Panc1 (cell line): ENCODE measurements at regions not wholly inside any gene's neighbourhood (a gene's known extent, or its start where the extent isn't known, plus 50 kb on each side); places are given as distances from the start of the nearest gene placed in this dataset.

Source experiments
- ATAC-seq: fragments of 200-7000 bp; cut with Tn5 transposase; 2 replicates; pipeline ENCODE4 v1.9.1; 2020; ENCODE audit warnings: mild to moderate bottlenecking, moderate library complexity
- BruUV-seq: library from RNA; stranded (reverse); fragments of 400-500 nt; replicated peaks from 2 replicates; lab custom pipeline; 2021; lab: Mats Ljungman, UMichigan
- CTCF ChIA-PET: fragments of 300-600 bp; sonication (Branson Sonifier 250); formaldehyde crosslinking; loops from one replicate; lab custom pipeline; 2022; ENCODE audit warnings: antibody characterized with exemption; lab: Charles Lee
- POLR2A ChIA-PET: fragments of 300-600 bp; sonication (Branson Sonifier 250); formaldehyde crosslinking; loops from one replicate; lab custom pipeline; 2022; ENCODE audit warnings: antibody characterized with exemption; lab: Charles Lee
- DNase-seq: peaks from one replicate; pipeline ENCODE4 v3.0.0-alpha.2; 2010; ENCODE audit warnings: low read depth, low spot score
- H3K27ac ChIP-seq: 2 replicates; pipeline ENCODE4 v1.5.1; 2011; ENCODE audit warnings: mild to moderate bottlenecking, low read length, inconsistent platforms
- H3K27me3 ChIP-seq: fragments of 200-500 bp; sonication (Bioruptor generic); 2 replicates; pipeline ENCODE4 v1.6.0; 2014; ENCODE audit warnings: low read length, inconsistent platforms; ENCODE audit not compliant: control insufficient read depth, insufficient read depth
- H3K36me3 ChIP-seq: fragments of 200-500 bp; sonication (Bioruptor generic); 2 replicates; pipeline ENCODE4 v1.5.1; 2014; ENCODE audit warnings: inconsistent platforms, mild to moderate bottlenecking, low read length, moderate library complexity; ENCODE audit not compliant: control insufficient read depth, insufficient read depth
- H3K4me1 ChIP-seq: 2 replicates; pipeline ENCODE4 v1.5.1; 2011; ENCODE audit warnings: inconsistent platforms, mild to moderate bottlenecking, low read length, moderate library complexity; ENCODE audit not compliant: control insufficient read depth, insufficient read depth
- H3K4me3 ChIP-seq, 2 experiments: 2 replicates each; pipeline ENCODE4 v1.5.1; 2011 to 2012; ENCODE audit warnings: low read depth in 2 of 2, low read length in 2 of 2, mild to moderate bottlenecking in 2 of 2, inconsistent platforms in 1 of 2, moderate library complexity in 1 of 2
- H3K9me3 ChIP-seq: fragments of 200-500 bp; sonication (Bioruptor generic); 2 replicates; pipeline ENCODE4 v1.5.1; 2014; ENCODE audit warnings: low read depth, mild to moderate bottlenecking, inconsistent platforms, low read length, moderate library complexity; ENCODE audit not compliant: control insufficient read depth, insufficient read depth
- POLR2AphosphoS5 ChIP-seq: IDR thresholded peaks from 2 replicates; pipeline ENCODE4 v1.6.1; 2012; ENCODE audit warnings: mild to moderate bottlenecking, low read depth, low read length, moderate library complexity
- REST ChIP-seq, 2 experiments: IDR thresholded peaks; 2 replicates each; pipeline ENCODE4 v1.6.1; 2011 to 2012; ENCODE audit warnings: low read depth in 2 of 2, control low read depth in 1 of 2, low read length in 1 of 2, mild to moderate bottlenecking in 1 of 2, moderate library complexity in 1 of 2; ENCODE audit not compliant: insufficient read depth in 1 of 2
- SIN3A ChIP-seq: IDR thresholded peaks from 2 replicates; pipeline ENCODE4 v1.6.1; 2012; ENCODE audit warnings: low read depth, mild to moderate bottlenecking, low read length, moderate library complexity, borderline replicate concordance; ENCODE audit not compliant: insufficient read depth
- TCF7L2 ChIP-seq: IDR thresholded peaks from 2 replicates; pipeline ENCODE4 v1.6.1; 2011; ENCODE audit warnings: mild to moderate bottlenecking, low read depth, low read length, inconsistent platforms
- in situ Hi-C: cut with HindIII; loops from 2 replicates; pipeline ENCODE4 v1.10.0; 2016; ENCODE audit warnings: low sequenced_read_pairs, low pct_unique_long_range_greater_than_20kb
- intact Hi-C: fragments of 100-400 bp; cut with micrococcal nuclease; formaldehyde crosslinking; loops from one replicate; pipeline ENCODE4 v1.10.0; 2022; ENCODE audit not compliant: unreplicated experiment
- TF ChIP-seq, protein P1 (sequence below): fragments of 450-650 bp; IDR thresholded peaks from 2 replicates; pipeline ENCODE4 v1.5.1; 2017; ENCODE audit warnings: mild to moderate bottlenecking

DNA sequence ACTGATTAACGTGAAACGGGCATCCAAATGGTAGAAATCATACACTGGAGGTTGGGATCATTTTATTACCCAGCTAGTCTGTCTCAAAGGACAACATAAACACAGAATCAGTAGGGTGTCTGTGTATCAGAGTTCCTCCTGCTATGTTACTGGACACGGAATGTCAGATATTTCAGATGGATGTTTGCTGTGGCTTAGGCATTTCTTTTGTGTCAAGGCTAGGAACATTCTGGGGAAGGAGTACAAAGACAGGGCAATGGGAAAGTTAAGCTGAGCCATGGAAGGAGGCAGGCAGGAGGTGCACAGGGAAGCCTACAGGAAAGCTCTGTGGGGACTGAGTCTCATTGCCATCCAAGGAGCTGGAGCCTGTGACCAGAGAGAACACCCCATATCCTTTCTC is 254.6 kb downstream of the C12orf75 start:
- Histone ChIP-seq H3K9me3 (no peaks in the 10 kb centered on the region), H3K27ac (no peak overlapping the region), H3K4me3 (no peak overlapping the region), H3K36me3 (no peaks in the 10 kb centered on the region), H3K27me3 (no peaks in the 10 kb centered on the region), H3K4me1 (no peaks in the 10 kb centered on the region)
- DNase-seq (no peak), ATAC-seq (no peak)
- intact Hi-C loops = no loop called here
- in situ Hi-C loops = no loop called here
- ChIA-PET CTCF (interaction anchor here (0.7 kb wide), 2 partner anchors 12 to 24 kb away, joined by 3 read pairs; no protein-coding TSS in a partner anchor), POLR2A (interaction anchor here (0.6 kb wide), 1 partner anchor 52 kb away, joined by 12 read pairs; no protein-coding TSS in a partner anchor)
- no TSS peak for BruUV-seq
- TF ChIP-seq, protein P1, sequence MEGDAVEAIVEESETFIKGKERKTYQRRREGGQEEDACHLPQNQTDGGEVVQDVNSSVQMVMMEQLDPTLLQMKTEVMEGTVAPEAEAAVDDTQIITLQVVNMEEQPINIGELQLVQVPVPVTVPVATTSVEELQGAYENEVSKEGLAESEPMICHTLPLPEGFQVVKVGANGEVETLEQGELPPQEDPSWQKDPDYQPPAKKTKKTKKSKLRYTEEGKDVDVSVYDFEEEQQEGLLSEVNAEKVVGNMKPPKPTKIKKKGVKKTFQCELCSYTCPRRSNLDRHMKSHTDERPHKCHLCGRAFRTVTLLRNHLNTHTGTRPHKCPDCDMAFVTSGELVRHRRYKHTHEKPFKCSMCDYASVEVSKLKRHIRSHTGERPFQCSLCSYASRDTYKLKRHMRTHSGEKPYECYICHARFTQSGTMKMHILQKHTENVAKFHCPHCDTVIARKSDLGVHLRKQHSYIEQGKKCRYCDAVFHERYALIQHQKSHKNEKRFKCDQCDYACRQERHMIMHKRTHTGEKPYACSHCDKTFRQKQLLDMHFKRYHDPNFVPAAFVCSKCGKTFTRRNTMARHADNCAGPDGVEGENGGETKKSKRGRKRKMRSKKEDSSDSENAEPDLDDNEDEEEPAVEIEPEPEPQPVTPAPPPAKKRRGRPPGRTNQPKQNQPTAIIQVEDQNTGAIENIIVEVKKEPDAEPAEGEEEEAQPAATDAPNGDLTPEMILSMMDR = no peak
- TF ChIP-seq REST (IDR thresholded peaks at IDR 0.05; ENCODE audit: insufficient read depth in 1 of 2, low read depth in 2 of 2, low read length in 1 of 2) (no peak), POLR2AphosphoS5 (no peak), SIN3A (no peak), TCF7L2 (no peak)

- no peaks in the 10 kb centered on the region for H3K4me1 ChIP-seq
These were observed 256.7 kb downstream of the C12orf75 start for GRCh38 chr12:105587237-105587636.

More at GRCh38 chr12:105587237-105587636, 256.7 kb downstream of the C12orf75 start:
- in situ Hi-C loops = no loop called here
- no TSS peak for BruUV-seq
- H3K9me3 ChIP-seq = no peaks in the 10 kb centered on the region
- H3K27ac ChIP-seq = no peak overlapping the region
- intact Hi-C loops = no loop called here
- H3K27me3 ChIP-seq = no peaks in the 10 kb centered on the region
- DNase-seq (no peak), ATAC-seq (no peak)
- TF ChIP-seq, protein P1 = no peak
- TF ChIP-seq POLR2AphosphoS5 = no peak
- no peak overlapping the region for H3K4me3 ChIP-seq
- ChIA-PET POLR2A (no interaction called here), CTCF (no interaction called here)
- H3K36me3 ChIP-seq = no peaks in the 10 kb centered on the region
